WERI-Rb-1 (cell line): ENCODE measurements at regions not wholly inside any gene's neighbourhood (a gene's known extent, or its start where the extent isn't known, plus 50 kb on each side); places are given as distances from the start of the nearest gene placed in this dataset.

ENCODE experiments used
- DNase-seq: peaks from one replicate; pipeline ENCODE4 v3.0.0-alpha.2; 2020
- H3K27ac ChIP-seq: fragments of 250-450 bp; sonication (Bioruptor Pico); 2 replicates; pipeline ENCODE4 v1.5.1; 2020; ENCODE audit warnings: mild to moderate bottlenecking, moderate library complexity
- H3K27me3 ChIP-seq: fragments of 250-450 bp; sonication (Bioruptor Pico); 2 replicates; pipeline ENCODE4 v1.5.1; 2021; ENCODE audit warnings: mild to moderate bottlenecking, low read depth, moderate library complexity; ENCODE audit not compliant: insufficient read depth, severe bottlenecking
- H3K36me3 ChIP-seq: fragments of 250-450 bp; sonication (Bioruptor Pico); 2 replicates; pipeline ENCODE4 v1.5.1; 2020; ENCODE audit warnings: mild to moderate bottlenecking, moderate library complexity
- H3K4me3 ChIP-seq: 2 replicates; pipeline ENCODE4 v1.5.1; 2011; ENCODE audit warnings: low read depth, mild to moderate bottlenecking, control low read depth, low read length
- H3K9me3 ChIP-seq: fragments of 250-450 bp; sonication (Bioruptor Pico); 2 replicates; pipeline ENCODE4 v1.5.1; 2021; ENCODE audit warnings: mild to moderate bottlenecking, moderate library complexity; ENCODE audit not compliant: severe bottlenecking
- CTCF ChIP-seq: IDR thresholded peaks from 2 replicates; pipeline ENCODE4 v1.5.1; 2011; ENCODE audit warnings: low read depth, mild to moderate bottlenecking, control low read depth, inconsistent platforms, low read length

DNA sequence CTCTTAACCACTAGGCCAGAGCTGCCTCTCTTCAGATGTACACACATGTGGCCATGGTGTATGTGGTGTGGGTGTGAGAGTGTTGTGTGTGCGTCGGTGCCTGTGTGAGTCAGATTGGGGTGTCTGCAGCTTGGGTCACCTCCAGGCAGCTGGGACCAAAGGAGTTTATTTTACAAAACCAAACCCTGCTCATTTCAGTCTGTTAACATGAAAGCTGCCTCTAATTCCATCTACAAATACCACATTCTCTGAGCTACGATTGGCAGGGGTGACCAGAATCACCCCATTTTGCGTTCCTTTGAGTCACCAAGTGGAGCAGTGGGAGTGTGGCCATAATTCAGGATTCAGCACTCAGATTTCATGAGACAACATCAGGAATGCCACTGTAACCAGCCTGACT, 105.3 kb downstream of the IRX5 start:
- TF ChIP-seq CTCF = no peak
- no peak overlapping the region for H3K4me3 ChIP-seq
- H3K9me3 ChIP-seq = no peaks in the 10 kb centered on the region
- no peak overlapping the region for H3K27ac ChIP-seq
- no peak for DNase-seq
- H3K27me3 ChIP-seq = no peaks in the 10 kb centered on the region
- no peaks in the 10 kb centered on the region for H3K36me3 ChIP-seq

DNA sequence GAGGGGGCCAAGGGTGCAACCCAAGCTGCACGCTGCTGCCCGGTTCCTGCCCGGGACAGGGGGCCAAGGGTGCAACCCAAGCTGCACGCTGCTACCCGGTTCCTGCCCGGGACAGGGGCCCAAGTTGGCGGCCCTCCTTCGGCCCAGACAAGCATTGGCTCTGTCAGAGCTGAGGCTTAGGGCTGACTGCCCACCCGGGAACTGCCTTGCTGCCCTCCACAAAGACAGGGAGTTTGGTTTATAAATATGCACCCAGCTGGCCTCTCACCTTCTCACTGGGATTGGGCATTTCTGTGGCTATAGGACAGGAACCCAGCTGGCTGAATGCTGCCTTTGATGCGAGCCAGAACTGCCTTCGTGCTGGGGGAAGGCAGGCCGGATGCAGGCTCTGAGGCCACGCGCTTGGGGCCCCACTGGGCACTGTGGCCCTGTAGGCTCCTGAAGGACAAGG, 105.7 kb downstream of the IRX5 start:
- Histone ChIP-seq H3K27ac (no peak overlapping the region), H3K9me3 (no peaks in the 10 kb centered on the region), H3K4me3 (no peak overlapping the region), H3K36me3 (no peaks in the 10 kb centered on the region), H3K27me3 (no peaks in the 10 kb centered on the region)
- no peak for TF ChIP-seq CTCF
- DNase-seq = no peak

DNA sequence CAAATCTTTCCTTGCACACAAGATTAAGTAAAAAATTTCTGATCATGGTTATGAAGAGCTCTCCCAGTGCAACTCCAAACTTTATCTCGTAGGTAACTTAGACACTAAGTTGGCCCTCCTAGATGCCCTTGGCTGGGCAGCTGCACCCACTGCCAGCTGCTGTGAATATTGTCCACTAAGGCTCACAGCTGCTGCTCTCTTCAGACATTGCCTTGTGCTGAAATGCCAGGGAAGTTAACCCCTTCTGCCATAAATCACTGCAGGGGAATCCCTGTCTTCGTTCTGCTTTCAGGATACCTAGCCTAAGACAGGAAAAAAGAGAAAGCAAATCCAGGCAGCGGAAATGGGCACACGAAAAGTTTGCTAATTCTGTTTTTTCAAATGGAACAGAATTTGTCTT, 106.4 kb downstream of the IRX5 start:
- H3K4me3 ChIP-seq = no peak overlapping the region
- no peak for TF ChIP-seq CTCF
- no peaks in the 10 kb centered on the region for H3K9me3 ChIP-seq
- no peaks in the 10 kb centered on the region for H3K36me3 ChIP-seq
- H3K27me3 ChIP-seq = no peaks in the 10 kb centered on the region
- DNase-seq = no peak
- H3K27ac ChIP-seq = no peak overlapping the region

DNA sequence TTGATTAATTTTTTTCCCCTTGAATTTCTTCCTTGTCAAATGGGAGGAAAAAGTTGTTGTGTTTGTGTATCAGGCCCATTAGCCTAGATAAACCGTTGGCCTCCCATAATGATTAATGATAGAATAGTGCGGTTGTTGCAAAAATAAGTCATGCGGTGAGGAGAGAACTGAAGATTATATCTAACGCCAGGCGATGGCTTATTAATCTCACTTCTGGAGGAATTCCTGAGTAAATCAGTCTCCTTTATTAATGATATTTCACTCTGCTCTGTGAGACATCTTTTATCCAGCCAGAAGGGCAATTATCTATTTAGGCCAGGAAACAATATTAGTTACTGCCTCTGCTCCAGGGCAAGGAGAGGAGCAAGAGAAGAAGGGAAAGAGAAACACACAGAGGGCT, 107.3 kb downstream of the IRX5 start:
- TF ChIP-seq CTCF = no peak
- no peak for DNase-seq

GRCh38 chr16:55039042-55039441, 108.4 kb downstream of the IRX5 start:
- no peaks in the 10 kb centered on the region for H3K27me3 ChIP-seq
- no peak for DNase-seq
- no peak overlapping the region for H3K4me3 ChIP-seq
- no peaks in the 10 kb centered on the region for H3K36me3 ChIP-seq
- no peaks in the 10 kb centered on the region for H3K9me3 ChIP-seq
- H3K27ac ChIP-seq = no peak overlapping the region
- TF ChIP-seq CTCF = no peak

More for the DNA sequence above, 107.3 kb downstream of the IRX5 start:
- H3K27ac ChIP-seq = no peak overlapping the region
- no peaks in the 10 kb centered on the region for H3K36me3 ChIP-seq
- H3K4me3 ChIP-seq = no peak overlapping the region
- no peaks in the 10 kb centered on the region for H3K9me3 ChIP-seq
- no peaks in the 10 kb centered on the region for H3K27me3 ChIP-seq

DNA sequence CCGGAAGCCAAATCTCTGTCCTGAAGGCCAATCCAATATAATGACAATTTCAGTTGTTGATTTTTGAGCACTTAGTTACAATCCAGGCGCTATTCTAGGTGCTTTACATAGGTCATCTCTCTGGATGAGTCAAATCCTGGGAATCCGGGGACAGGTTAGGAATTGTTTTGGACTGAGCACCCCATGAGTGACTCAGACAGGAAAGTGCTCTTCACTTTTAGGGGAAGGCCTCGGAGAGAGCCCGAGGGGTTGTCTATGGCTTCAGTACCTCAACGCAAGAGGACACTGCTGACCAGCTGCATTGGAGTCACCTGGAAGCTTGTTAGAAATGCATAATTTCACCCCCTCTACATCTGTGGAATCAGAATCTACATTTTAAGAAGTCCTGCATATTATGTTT, 108.8 kb downstream of the IRX5 start:
- no peak for TF ChIP-seq CTCF
- no peaks in the 10 kb centered on the region for H3K27me3 ChIP-seq
- H3K36me3 ChIP-seq = no peaks in the 10 kb centered on the region
- no peak overlapping the region for H3K4me3 ChIP-seq
- H3K9me3 ChIP-seq = no peaks in the 10 kb centered on the region
- DNase-seq = no peak
- no peak overlapping the region for H3K27ac ChIP-seq
